ENCODE measurements at regions not wholly inside any gene's neighbourhood (a gene's known extent, or its start where the extent isn't known, plus 50 kb on each side); places are given as distances from the start of the nearest gene placed in this dataset.
A peak's percentile ranks its signal among the peaks of the same experiment; 100 is the strongest.

DNA sequence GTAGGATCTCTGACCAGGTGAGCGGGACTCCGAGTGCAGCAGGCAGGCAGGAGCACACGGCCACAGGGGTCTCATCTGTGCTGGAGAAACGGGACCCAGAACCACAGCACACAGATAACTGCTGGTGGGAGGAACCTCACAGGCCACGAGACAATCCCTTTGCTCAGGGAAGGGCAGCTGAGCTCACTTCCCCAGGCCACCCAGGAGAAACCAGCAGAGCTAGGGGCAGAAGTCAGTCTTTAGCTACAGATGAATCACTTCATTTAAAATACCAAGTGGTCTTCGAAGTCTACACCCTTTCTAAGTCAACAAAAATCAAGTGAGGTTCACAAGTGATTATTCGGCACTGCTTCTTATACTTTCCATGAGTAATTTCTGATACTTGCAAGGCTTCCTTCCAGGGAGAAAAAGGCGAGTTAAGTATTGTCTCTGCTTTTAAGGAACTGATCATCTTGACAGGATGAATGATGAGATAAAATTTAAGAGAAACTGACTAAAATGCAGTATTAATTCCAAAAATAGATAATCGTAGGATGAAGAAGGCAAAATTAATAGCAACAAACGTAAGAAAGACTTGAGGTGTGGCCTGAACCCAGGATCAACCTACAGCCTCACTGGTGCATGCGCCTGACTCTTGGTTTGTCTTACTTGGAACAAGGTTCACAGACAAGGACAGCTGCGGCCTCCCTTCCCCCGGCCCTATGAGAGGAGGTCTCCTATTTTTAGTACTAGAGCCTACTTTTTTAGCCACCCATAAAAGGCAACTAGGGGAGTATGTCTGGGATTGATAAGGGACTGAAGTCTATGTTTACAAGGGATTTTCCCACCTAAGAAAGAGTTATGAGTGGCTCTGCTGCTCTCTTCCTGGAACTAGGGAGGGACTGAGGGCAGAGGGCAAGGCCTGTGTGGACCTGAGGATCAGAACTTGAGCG lies 233.6 kb downstream of the TTLL2 start:
- Histone ChIP-seq H3K4me2 (ENCODE audit: low read length, poor library complexity, severe bottlenecking) (no peak overlapping the region), H2AK5ac (ENCODE audit: low read length, severe bottlenecking) (no peak overlapping the region), H3K18ac (ENCODE audit: low read depth in 1 of 2, low read length in 2 of 2) (no peak overlapping the region), H2BK120ac (ENCODE audit: low read depth, low read length) (no peak overlapping the region), H3K36me3 (ENCODE audit: control insufficient read depth in 1 of 2, insufficient read depth in 2 of 2, low read depth in 1 of 2, low read length in 2 of 2) (no peaks in the 10 kb centered on the region), H3K9ac (ENCODE audit: low read length) (no peak overlapping the region), H2AFZ (ENCODE audit: low read depth, low read length) (no peak overlapping the region), H2BK15ac (ENCODE audit: low read depth, poor library complexity, severe bottlenecking) (no peak overlapping the region), H3K4me1 (ENCODE audit: control insufficient read depth, insufficient read depth, low read depth, low read length) (no peaks in the 10 kb centered on the region), H2BK5ac (ENCODE audit: low read depth, low read length, poor library complexity, severe bottlenecking) (no peak overlapping the region), H4K91ac (ENCODE audit: low read length) (no peak overlapping the region), H3K4me3 (ENCODE audit: insufficient read depth in 1 of 2, low read depth in 1 of 2, low read length in 2 of 2) (no peak overlapping the region), H3K4ac (ENCODE audit: low read depth in 1 of 2, low read length in 2 of 2) (no peak overlapping the region), H2BK12ac (ENCODE audit: low read length in 2 of 2) (no peak overlapping the region), H3K14ac (ENCODE audit: low read length in 2 of 2) (no peak overlapping the region), H4K8ac (ENCODE audit: low read length) (no peak overlapping the region), H3K27ac (ENCODE audit: low read length, poor library complexity, severe bottlenecking) (no peak overlapping the region), H3K27me3 (ENCODE audit: control insufficient read depth in 1 of 2, insufficient read depth in 1 of 2, low read length in 2 of 2) (no peaks in the 10 kb centered on the region), H3K23ac (ENCODE audit: low read length in 2 of 2) (no peak overlapping the region), H3K9me3 (ENCODE audit: control insufficient read depth, low read length) (peaks cover 8% of the 10 kb centered on the region), H3K79me1 (replicated peaks; ENCODE audit: low read length, poor library complexity, severe bottlenecking) (no peaks in the 10 kb centered on the region)
- DNase-seq: no peak
- WGBS: 68% methylated on average over 11 of the region's 14 CpGs

DNA sequence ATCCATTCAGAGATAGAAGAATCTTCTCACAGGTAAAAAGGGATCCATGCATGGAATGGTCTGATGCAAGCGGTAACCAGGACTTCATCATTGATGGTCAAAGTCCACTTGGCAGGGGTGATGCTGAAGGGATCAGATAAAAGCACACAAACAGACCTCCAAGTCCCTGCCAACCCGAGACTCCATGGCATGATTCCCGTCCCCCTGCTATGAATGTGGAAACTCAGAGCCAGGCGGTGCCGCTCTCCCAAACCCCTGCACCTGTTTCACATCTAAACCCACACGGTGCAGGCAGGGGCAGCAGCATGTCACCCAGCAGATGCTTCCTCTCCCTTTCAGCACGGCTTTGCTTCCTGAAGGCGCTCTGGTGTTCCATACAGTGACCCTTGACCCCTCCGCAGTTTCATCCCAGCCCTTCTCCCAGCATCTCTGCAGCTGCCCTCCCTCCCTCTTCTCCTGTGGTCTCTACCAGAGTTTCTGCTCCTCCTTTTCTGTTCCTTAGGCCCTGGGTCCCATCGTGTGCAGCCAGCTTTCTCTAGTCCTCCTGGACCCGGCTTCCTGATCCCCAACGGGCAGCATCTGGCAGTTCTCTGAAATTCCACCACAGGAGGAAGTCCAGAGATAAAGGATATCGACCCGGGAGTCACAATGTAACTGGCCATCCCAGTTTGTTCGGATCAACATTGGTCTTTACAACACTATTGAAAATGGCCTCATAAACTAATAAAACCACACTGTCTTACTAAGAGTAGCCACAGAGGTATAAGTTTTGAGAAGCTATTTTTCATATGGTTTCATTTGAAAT lies 235.0 kb downstream of the TTLL2 start:
- Histone ChIP-seq H2AK5ac (ENCODE audit: low read length, severe bottlenecking) (no peak overlapping the region), H3K14ac (ENCODE audit: low read length in 2 of 2) (no peak overlapping the region), H4K91ac (ENCODE audit: low read length) (no peak overlapping the region), H3K27me3 (ENCODE audit: control insufficient read depth in 1 of 2, insufficient read depth in 1 of 2, low read length in 2 of 2) (peaks cover 0 to 4% of the 10 kb centered on the region in 2 experiments), H2BK5ac (ENCODE audit: low read depth, low read length, poor library complexity, severe bottlenecking) (no peak overlapping the region), H3K9ac (ENCODE audit: low read length) (no peak overlapping the region), H3K23ac (ENCODE audit: low read length in 2 of 2) (no peak overlapping the region), H3K4ac (ENCODE audit: low read depth in 1 of 2, low read length in 2 of 2) (no peak overlapping the region), H2BK12ac (ENCODE audit: low read length in 2 of 2) (no peak overlapping the region), H3K36me3 (ENCODE audit: control insufficient read depth in 1 of 2, insufficient read depth in 2 of 2, low read depth in 1 of 2, low read length in 2 of 2) (no peaks in the 10 kb centered on the region), H3K4me2 (ENCODE audit: low read length, poor library complexity, severe bottlenecking) (no peak overlapping the region), H2AFZ (ENCODE audit: low read depth, low read length) (no peak overlapping the region), H4K8ac (ENCODE audit: low read length) (no peak overlapping the region), H3K79me1 (replicated peaks; ENCODE audit: low read length, poor library complexity, severe bottlenecking) (no peaks in the 10 kb centered on the region), H3K9me3 (ENCODE audit: control insufficient read depth, low read length) (peaks cover 8% of the 10 kb centered on the region), H2BK15ac (ENCODE audit: low read depth, poor library complexity, severe bottlenecking) (no peak overlapping the region), H3K27ac (ENCODE audit: low read length, poor library complexity, severe bottlenecking) (no peak overlapping the region), H3K18ac (ENCODE audit: low read depth in 1 of 2, low read length in 2 of 2) (no peak overlapping the region), H3K4me1 (ENCODE audit: control insufficient read depth, insufficient read depth, low read depth, low read length) (no peaks in the 10 kb centered on the region), H3K4me3 (ENCODE audit: insufficient read depth in 1 of 2, low read depth in 1 of 2, low read length in 2 of 2) (no peak overlapping the region), H2BK120ac (ENCODE audit: low read depth, low read length) (no peak overlapping the region)
- no peak for DNase-seq
- WGBS: 66% methylated on average over 12 of the region's 15 CpGs

GRCh38 chr6:167560673-167561569 lies 236.0 kb downstream of the TTLL2 start:
- H3K18ac ChIP-seq (ENCODE audit: low read depth in 1 of 2, low read length in 2 of 2): no peak overlapping the region
- no peak overlapping the region for H3K23ac ChIP-seq (ENCODE audit: low read length in 2 of 2)

More at GRCh38 chr6:167560673-167561569, 236.0 kb downstream of the TTLL2 start:
- 94% methylated on average over 11 of the region's 13 CpGs for WGBS
- DNase-seq: no peak
- H3K14ac ChIP-seq (ENCODE audit: low read length in 2 of 2): no peak overlapping the region
- no peaks in the 10 kb centered on the region for H3K4me1 ChIP-seq (ENCODE audit: control insufficient read depth, insufficient read depth, low read depth, low read length)
- no peak overlapping the region for H2BK120ac ChIP-seq (ENCODE audit: low read depth, low read length)
- H3K4ac ChIP-seq (ENCODE audit: low read depth in 1 of 2, low read length in 2 of 2): no peak overlapping the region
- H3K4me2 ChIP-seq (ENCODE audit: low read length, poor library complexity, severe bottlenecking): no peak overlapping the region
- H2BK15ac ChIP-seq (ENCODE audit: low read depth, poor library complexity, severe bottlenecking): peak overlapping the region; percentile 83
- peaks cover 6% of the 10 kb centered on the region for H3K9me3 ChIP-seq (ENCODE audit: control insufficient read depth, low read length)
- H3K27ac ChIP-seq (ENCODE audit: low read length, poor library complexity, severe bottlenecking): no peak overlapping the region
- no peak overlapping the region for H4K8ac ChIP-seq (ENCODE audit: low read length)
- H3K9ac ChIP-seq (ENCODE audit: low read length): no peak overlapping the region
- H2BK12ac ChIP-seq (ENCODE audit: low read length in 2 of 2): no peak overlapping the region
- no peaks in the 10 kb centered on the region for H3K79me1 ChIP-seq (replicated peaks; ENCODE audit: low read length, poor library complexity, severe bottlenecking)
- no peak overlapping the region for H2AFZ ChIP-seq (ENCODE audit: low read depth, low read length)
- H4K91ac ChIP-seq (ENCODE audit: low read length): no peak overlapping the region
- H2BK5ac ChIP-seq (ENCODE audit: low read depth, low read length, poor library complexity, severe bottlenecking): no peak overlapping the region
- H3K4me3 ChIP-seq (ENCODE audit: insufficient read depth in 1 of 2, low read depth in 1 of 2, low read length in 2 of 2): no peak overlapping the region
- H3K36me3 ChIP-seq (ENCODE audit: control insufficient read depth in 1 of 2, insufficient read depth in 2 of 2, low read depth in 1 of 2, low read length in 2 of 2): no peaks in the 10 kb centered on the region
- H2AK5ac ChIP-seq (ENCODE audit: low read length, severe bottlenecking): no peak overlapping the region
- peaks cover 0 to 14% of the 10 kb centered on the region in 2 experiments for H3K27me3 ChIP-seq (ENCODE audit: control insufficient read depth in 1 of 2, insufficient read depth in 1 of 2, low read length in 2 of 2)

Data from mesenchymal stem cell (in vitro differentiated cells and primary cell).